ENCODE measurements at regions not wholly inside any gene's neighbourhood (a gene's known extent, or its start where the extent isn't known, plus 50 kb on each side); places are given as distances from the start of the nearest gene placed in this dataset.

- TF ChIP-seq CTCF (IDR thresholded peaks at IDR 0.05) (no peak), POLR2A (IDR thresholded peaks at IDR 0.05) (no peak), EP300 (IDR thresholded peaks at IDR 0.05) (no peak)
Observed at GRCh38 chr22:27230189-27230588, 571.4 kb downstream of the MN1 start.
